ENCODE measurements at regions not wholly inside any gene's neighbourhood (a gene's known extent, or its start where the extent isn't known, plus 50 kb on each side); places are given as distances from the start of the nearest gene placed in this dataset.

GRCh38 chr1:187079330-187079729, 250.6 kb downstream of the PLA2G4A start:
- DNase-seq (ENCODE audit: low read depth in 2 of 2): no peak

GRCh38 chr1:187091666-187092065, 262.9 kb downstream of the PLA2G4A start:
- DNase-seq (ENCODE audit: low read depth in 2 of 2): no peak

GRCh38 chr1:187092104-187092503, 263.4 kb downstream of the PLA2G4A start:
- DNase-seq (ENCODE audit: low read depth in 2 of 2): no peak

- DNase-seq (ENCODE audit: low read depth in 2 of 2): no peak
These were observed 267.9 kb downstream of the PLA2G4A start for GRCh38 chr1:187096689-187097088.

GRCh38 chr1:187110351-187110750, 281.6 kb downstream of the PLA2G4A start:
- DNase-seq (ENCODE audit: low read depth in 2 of 2): no peak

GRCh38 chr1:187114792-187115191, 286.0 kb downstream of the PLA2G4A start:
- no peak for DNase-seq (ENCODE audit: low read depth in 2 of 2)

- DNase-seq (ENCODE audit: low read depth in 2 of 2): no peak
These were observed 292.9 kb downstream of the PLA2G4A start for GRCh38 chr1:187121661-187122060.

- DNase-seq (ENCODE audit: low read depth in 2 of 2): no peak
These were observed 293.8 kb downstream of the PLA2G4A start for GRCh38 chr1:187122566-187122965.

GRCh38 chr1:187129132-187129531, 300.4 kb downstream of the PLA2G4A start:
- DNase-seq (ENCODE audit: low read depth in 2 of 2): no peak

- no peak for DNase-seq (ENCODE audit: low read depth in 2 of 2)
These were observed 315.0 kb downstream of the PLA2G4A start for GRCh38 chr1:187143783-187144182.

GRCh38 chr1:187146388-187146787, 317.6 kb downstream of the PLA2G4A start:
- no peak for DNase-seq (ENCODE audit: low read depth in 2 of 2)

- no peak for DNase-seq (ENCODE audit: low read depth in 2 of 2)
These were observed 322.8 kb downstream of the PLA2G4A start for GRCh38 chr1:187151555-187151954.

GRCh38 chr1:187153047-187153446, 324.3 kb downstream of the PLA2G4A start:
- no peak for DNase-seq (ENCODE audit: low read depth in 2 of 2)

GRCh38 chr1:187157115-187157514, 328.4 kb downstream of the PLA2G4A start:
- no peak for DNase-seq (ENCODE audit: low read depth in 2 of 2)

- DNase-seq (ENCODE audit: low read depth in 2 of 2): no peak
These were observed 328.8 kb downstream of the PLA2G4A start for GRCh38 chr1:187157552-187157951.

- DNase-seq (ENCODE audit: low read depth in 2 of 2): no peak
These were observed 338.8 kb downstream of the PLA2G4A start for GRCh38 chr1:187167555-187167954.

- DNase-seq (ENCODE audit: low read depth in 2 of 2): no peak
These were observed 339.5 kb downstream of the PLA2G4A start for GRCh38 chr1:187168297-187168696.

GRCh38 chr1:187185389-187185788, 356.6 kb downstream of the PLA2G4A start:
- no peak for DNase-seq (ENCODE audit: low read depth in 2 of 2)

GRCh38 chr1:187197685-187198084, 368.9 kb downstream of the PLA2G4A start:
- no peak for DNase-seq (ENCODE audit: low read depth in 2 of 2)

- no peak for DNase-seq (ENCODE audit: low read depth in 2 of 2)
These were observed 374.5 kb downstream of the PLA2G4A start for GRCh38 chr1:187203257-187203656.

- no peak for DNase-seq (ENCODE audit: low read depth in 2 of 2)
These were observed 383.6 kb downstream of the PLA2G4A start for GRCh38 chr1:187212377-187212776.

- DNase-seq (ENCODE audit: low read depth in 2 of 2): no peak
These were observed 397.6 kb downstream of the PLA2G4A start for GRCh38 chr1:187226396-187226795.

GRCh38 chr1:187228790-187229189, 400.0 kb downstream of the PLA2G4A start:
- DNase-seq (ENCODE audit: low read depth in 2 of 2): no peak

GRCh38 chr1:187229496-187229895, 400.7 kb downstream of the PLA2G4A start:
- DNase-seq (ENCODE audit: low read depth in 2 of 2): no peak

- DNase-seq (ENCODE audit: low read depth in 2 of 2): no peak
These were observed 406.0 kb downstream of the PLA2G4A start for GRCh38 chr1:187234706-187235105.
